ENCODE measurements at regions not wholly inside any gene's neighbourhood (a gene's known extent, or its start where the extent isn't known, plus 50 kb on each side); places are given as distances from the start of the nearest gene placed in this dataset.

GRCh38 chr10:123479640-123480039 is 186.5 kb upstream of the GPR26 start:
- no peak for DNase-seq (ENCODE audit: low spot score in 2 of 2)
- Histone ChIP-seq H3K27me3 (ENCODE audit: low read depth) (peaks cover 7% of the 10 kb centered on the region), H3K36me3 (replicated peaks) (no peaks in the 10 kb centered on the region), H3K4me1 (no peaks in the 10 kb centered on the region), H3K4me3 (no peak overlapping the region), H3K9me3 (no peaks in the 10 kb centered on the region)
- in situ Hi-C loops (cut with MboI; ENCODE audit: low sequenced_read_pairs), result no loop called here

GRCh38 chr10:123480344-123480743 is 185.8 kb upstream of the GPR26 start:
- H3K4me3 ChIP-seq, result no peak overlapping the region
- no peak for DNase-seq (ENCODE audit: low spot score in 2 of 2)
- H3K9me3 ChIP-seq, result no peaks in the 10 kb centered on the region
- peaks cover 2% of the 10 kb centered on the region for H3K27me3 ChIP-seq (ENCODE audit: low read depth)
- H3K36me3 ChIP-seq (replicated peaks), result no peaks in the 10 kb centered on the region
- in situ Hi-C loops (cut with MboI; ENCODE audit: low sequenced_read_pairs), result no loop called here
- no peaks in the 10 kb centered on the region for H3K4me1 ChIP-seq

GRCh38 chr10:123480845-123481244 is 185.3 kb upstream of the GPR26 start:
- Histone ChIP-seq H3K9me3 (no peaks in the 10 kb centered on the region), H3K27me3 (ENCODE audit: low read depth) (no peaks in the 10 kb centered on the region; the same call in 1 of the 2 replicates), H3K4me1 (no peaks in the 10 kb centered on the region), H3K36me3 (replicated peaks) (no peaks in the 10 kb centered on the region), H3K4me3 (no peak overlapping the region)
- DNase-seq (ENCODE audit: low spot score in 2 of 2), result no peak
- in situ Hi-C loops (cut with MboI; ENCODE audit: low sequenced_read_pairs), result no loop called here

GRCh38 chr10:123484722-123485121 is 181.4 kb upstream of the GPR26 start:
- no peaks in the 10 kb centered on the region for H3K9me3 ChIP-seq

GRCh38 chr10:123485341-123485960 is 180.7 kb upstream of the GPR26 start:
- in situ Hi-C loops (cut with MboI; ENCODE audit: low sequenced_read_pairs), result no loop called here
- no peak for DNase-seq (ENCODE audit: low spot score in 2 of 2)
- H3K9me3 ChIP-seq, result no peaks in the 10 kb centered on the region

More at GRCh38 chr10:123484722-123485121, 181.4 kb upstream of the GPR26 start:
- in situ Hi-C loops (cut with MboI; ENCODE audit: low sequenced_read_pairs), result no loop called here
- Histone ChIP-seq H3K4me1 (no peaks in the 10 kb centered on the region), H3K36me3 (replicated peaks) (no peaks in the 10 kb centered on the region), H3K4me3 (no peak overlapping the region), H3K27me3 (ENCODE audit: low read depth) (no peaks in the 10 kb centered on the region)
- no peak for DNase-seq (ENCODE audit: low spot score in 2 of 2)

GRCh38 chr10:123488436-123488835 is 177.7 kb upstream of the GPR26 start:
- in situ Hi-C loops (cut with MboI; ENCODE audit: low sequenced_read_pairs), result no loop called here
- H3K9me3 ChIP-seq, result no peaks in the 10 kb centered on the region
- no peaks in the 10 kb centered on the region for H3K36me3 ChIP-seq (replicated peaks)
- H3K27me3 ChIP-seq (ENCODE audit: low read depth), result no peaks in the 10 kb centered on the region
- H3K4me1 ChIP-seq, result no peaks in the 10 kb centered on the region
- no peak for DNase-seq (ENCODE audit: low spot score in 2 of 2)
- no peak overlapping the region for H3K4me3 ChIP-seq

More at GRCh38 chr10:123485341-123485960, 180.7 kb upstream of the GPR26 start:
- Histone ChIP-seq H3K36me3 (replicated peaks) (no peaks in the 10 kb centered on the region), H3K4me1 (no peaks in the 10 kb centered on the region), H3K27me3 (ENCODE audit: low read depth) (no peaks in the 10 kb centered on the region), H3K4me3 (no peak overlapping the region)

- no peak for DNase-seq (ENCODE audit: low spot score in 2 of 2)
- Histone ChIP-seq H3K4me3 (no peak overlapping the region), H3K4me1 (no peaks in the 10 kb centered on the region), H3K27me3 (ENCODE audit: low read depth) (no peaks in the 10 kb centered on the region), H3K9me3 (no peaks in the 10 kb centered on the region), H3K36me3 (replicated peaks) (no peaks in the 10 kb centered on the region)
- in situ Hi-C loops (cut with MboI; ENCODE audit: low sequenced_read_pairs), result no loop called here
Observed at GRCh38 chr10:123491364-123491763, 174.8 kb upstream of the GPR26 start.

GRCh38 chr10:123492016-123492415 is 174.1 kb upstream of the GPR26 start:
- H3K9me3 ChIP-seq, result no peaks in the 10 kb centered on the region
- in situ Hi-C loops (cut with MboI; ENCODE audit: low sequenced_read_pairs), result no loop called here
- H3K27me3 ChIP-seq (ENCODE audit: low read depth), result no peaks in the 10 kb centered on the region
- no peak overlapping the region for H3K4me3 ChIP-seq
- H3K36me3 ChIP-seq (replicated peaks), result no peaks in the 10 kb centered on the region
- H3K4me1 ChIP-seq, result no peaks in the 10 kb centered on the region
- no peak for DNase-seq (ENCODE audit: low spot score in 2 of 2)

GRCh38 chr10:123494301-123494808 is 171.8 kb upstream of the GPR26 start:
- Histone ChIP-seq H3K4me3 (no peak overlapping the region), H3K4me1 (no peaks in the 10 kb centered on the region), H3K27me3 (ENCODE audit: low read depth) (no peaks in the 10 kb centered on the region), H3K9me3 (no peaks in the 10 kb centered on the region), H3K36me3 (replicated peaks) (no peaks in the 10 kb centered on the region)
- in situ Hi-C loops (cut with MboI; ENCODE audit: low sequenced_read_pairs), result no loop called here
- no peak for DNase-seq (ENCODE audit: low spot score in 2 of 2)

- in situ Hi-C loops (cut with MboI; ENCODE audit: low sequenced_read_pairs), result no loop called here
Observed at GRCh38 chr10:123496375-123496774, 169.8 kb upstream of the GPR26 start.

GRCh38 chr10:123496996-123497660 is 169.0 kb upstream of the GPR26 start:
- Histone ChIP-seq H3K4me1 (no peaks in the 10 kb centered on the region), H3K36me3 (replicated peaks) (no peaks in the 10 kb centered on the region), H3K4me3 (no peak overlapping the region), H3K9me3 (no peaks in the 10 kb centered on the region), H3K27me3 (ENCODE audit: low read depth) (0 out of 2 replicates have a peak, but pooled peaks cover 2% of the 10 kb centered on the region)
- DNase-seq (ENCODE audit: low spot score in 2 of 2), result no peak
- in situ Hi-C loops (cut with MboI; ENCODE audit: low sequenced_read_pairs), result no loop called here

More at GRCh38 chr10:123496375-123496774, 169.8 kb upstream of the GPR26 start:
- Histone ChIP-seq H3K36me3 (replicated peaks) (no peaks in the 10 kb centered on the region), H3K27me3 (ENCODE audit: low read depth) (0 out of 2 replicates have a peak, but pooled peaks cover 2% of the 10 kb centered on the region), H3K4me1 (no peaks in the 10 kb centered on the region), H3K9me3 (no peaks in the 10 kb centered on the region), H3K4me3 (no peak overlapping the region)
- DNase-seq (ENCODE audit: low spot score in 2 of 2), result no peak

- in situ Hi-C loops (cut with MboI; ENCODE audit: low sequenced_read_pairs), result no loop called here
- Histone ChIP-seq H3K27me3 (ENCODE audit: low read depth) (0 out of 2 replicates have a peak, but pooled peaks cover 2% of the 10 kb centered on the region), H3K4me3 (no peak overlapping the region), H3K9me3 (no peaks in the 10 kb centered on the region), H3K4me1 (no peaks in the 10 kb centered on the region), H3K36me3 (replicated peaks) (no peaks in the 10 kb centered on the region)
- DNase-seq (ENCODE audit: low spot score in 2 of 2), result no peak
Observed at GRCh38 chr10:123500110-123500509, 166.0 kb upstream of the GPR26 start.

- H3K4me3 ChIP-seq, result no peak overlapping the region
- H3K4me1 ChIP-seq, result no peaks in the 10 kb centered on the region
- in situ Hi-C loops (cut with MboI; ENCODE audit: low sequenced_read_pairs), result no loop called here
- no peaks in the 10 kb centered on the region for H3K9me3 ChIP-seq
- no peaks in the 10 kb centered on the region for H3K36me3 ChIP-seq (replicated peaks)
- DNase-seq (ENCODE audit: low spot score in 2 of 2), result no peak
- 0 out of 2 replicates have a peak, but pooled peaks cover 2% of the 10 kb centered on the region for H3K27me3 ChIP-seq (ENCODE audit: low read depth)
Observed at GRCh38 chr10:123501148-123501547, 165.0 kb upstream of the GPR26 start.

GRCh38 chr10:123502983-123503382 is 163.2 kb upstream of the GPR26 start:
- Histone ChIP-seq H3K9me3 (no peaks in the 10 kb centered on the region), H3K36me3 (replicated peaks) (no peaks in the 10 kb centered on the region), H3K4me1 (no peaks in the 10 kb centered on the region), H3K27me3 (ENCODE audit: low read depth) (0 out of 2 replicates have a peak, but pooled peaks cover 2% of the 10 kb centered on the region), H3K4me3 (no peak overlapping the region)
- in situ Hi-C loops (cut with MboI; ENCODE audit: low sequenced_read_pairs), result no loop called here
- no peak for DNase-seq (ENCODE audit: low spot score in 2 of 2)
